Caco-2 (cell line): ENCODE measurements at regions not wholly inside any gene's neighbourhood (a gene's known extent, or its start where the extent isn't known, plus 50 kb on each side); places are given as distances from the start of the nearest gene placed in this dataset.

Source experiments
- BruUV-seq: library from RNA; stranded (reverse); fragments of 400-500 nt; replicated peaks from 2 replicates; lab custom pipeline; 2021; lab: Mats Ljungman, UMichigan
- CTCF ChIA-PET: fragments of 300-600 bp; sonication (Branson Sonifier 250); formaldehyde crosslinking; loops from one replicate; lab custom pipeline; 2022; ENCODE audit warnings: antibody characterized with exemption; lab: Charles Lee
- POLR2A ChIA-PET: fragments of 300-600 bp; sonication (Branson Sonifier 250); formaldehyde crosslinking; loops from one replicate; lab custom pipeline; 2022; ENCODE audit warnings: antibody characterized with exemption; lab: Charles Lee
- DNase-seq, 2 experiments: peaks; one replicate each; pipeline versions ENCODE4 v3.0.0 to v3.0.0-alpha.2; 2020 to 2022
- H3K27me3 ChIP-seq: replicated peaks from 2 replicates; pipeline ENCODE4 v1.6.0; 2011; ENCODE audit warnings: low read length; ENCODE audit not compliant: control insufficient read depth, insufficient read depth
- H3K36me3 ChIP-seq: 2 replicates; pipeline ENCODE4 v1.5.1; 2011; ENCODE audit warnings: low read length; ENCODE audit not compliant: control insufficient read depth, insufficient read depth
- H3K4me1 ChIP-seq: fragments of 250-450 bp; sonication (Bioruptor Pico); 2 replicates; pipeline ENCODE4 v1.5.1; 2020; ENCODE audit warnings: mild to moderate bottlenecking
- H3K4me3 ChIP-seq: 2 replicates; pipeline ENCODE4 v1.5.1; 2011; ENCODE audit warnings: low read depth, mild to moderate bottlenecking, control low read depth, low read length
- H3K9me3 ChIP-seq: fragments of 250-450 bp; sonication (Bioruptor Pico); 2 replicates; pipeline ENCODE4 v1.5.1; 2020; ENCODE audit warnings: mild to moderate bottlenecking, moderate library complexity
- H3K27ac Mint-ChIP-seq: one replicate; pipeline ENCODE4 v1.8.0; 2022; ENCODE audit warnings: mixed read lengths; ENCODE audit not compliant: unreplicated experiment
- H3K27me3 Mint-ChIP-seq: one replicate; pipeline ENCODE4 v1.8.0; 2022; ENCODE audit warnings: mixed read lengths; ENCODE audit not compliant: insufficient read depth, unreplicated experiment
- H3K36me3 Mint-ChIP-seq: one replicate; pipeline ENCODE4 v1.8.0; 2022; ENCODE audit warnings: mild to moderate bottlenecking, mixed read lengths; ENCODE audit not compliant: insufficient read depth, unreplicated experiment
- H3K4me1 Mint-ChIP-seq: one replicate; pipeline ENCODE4 v1.8.0; 2022; ENCODE audit warnings: low read depth, mixed read lengths; ENCODE audit not compliant: unreplicated experiment
- H3K4me3 Mint-ChIP-seq: one replicate; pipeline ENCODE4 v1.8.0; 2022; ENCODE audit warnings: mild to moderate bottlenecking, moderate library complexity, mixed read lengths; ENCODE audit not compliant: unreplicated experiment
- H3K9me3 Mint-ChIP-seq: one replicate; pipeline ENCODE4 v1.8.0; 2022; ENCODE audit warnings: mixed read lengths; ENCODE audit not compliant: unreplicated experiment
- CTCF ChIP-seq, 2 experiments: fragments of 200-600 bp in 1 of 2; IDR thresholded peaks; 1 replicate in 1 of 2; 2 replicates in 1 of 2; pipeline versions ENCODE4 v1.5.1 to v1.8.0; 2011 to 2022; ENCODE audit warnings: antibody characterized with exemption in 1 of 2, control low read depth in 1 of 2, inconsistent platforms in 1 of 2, low read depth in 1 of 2, low read length in 1 of 2, mild to moderate bottlenecking in 1 of 2, moderate library complexity in 1 of 2; ENCODE audit not compliant: insufficient read depth in 1 of 2, severe bottlenecking in 1 of 2, unreplicated experiment in 1 of 2
- intact Hi-C: fragments of 100-400 bp; cut with micrococcal nuclease; formaldehyde crosslinking; loops from one replicate; pipeline ENCODE4 v1.10.0; 2022; ENCODE audit not compliant: unreplicated experiment

GRCh38 chr17:71726341-71726740 lies 394.5 kb upstream of the SOX9 start:
- Histone ChIP-seq H3K36me3 (no peaks in the 10 kb centered on the region), H3K4me3 (no peak overlapping the region), H3K4me1 (no peaks in the 10 kb centered on the region), H3K27me3 (no peaks in the 10 kb centered on the region), H3K9me3 (no peaks in the 10 kb centered on the region)
- Mint-ChIP-seq H3K36me3 (no peaks in the 10 kb centered on the region), H3K4me3 (no peak overlapping the region), H3K27me3 (peaks cover 3% of the 10 kb centered on the region), H3K4me1 (no peaks in the 10 kb centered on the region), H3K27ac (no peak overlapping the region), H3K9me3 (peaks cover 11% of the 10 kb centered on the region)
- TF ChIP-seq CTCF (IDR thresholded peaks at IDR 0.05; ENCODE audit: insufficient read depth in 1 of 2, low read depth in 1 of 2, low read length in 1 of 2, severe bottlenecking in 1 of 2, unreplicated experiment in 1 of 2), result no peak
- no TSS peak for BruUV-seq
- DNase-seq, result no peak
- ChIA-PET POLR2A (no interaction called here), CTCF (no interaction called here)
- intact Hi-C loops, result no loop called here

- Histone ChIP-seq H3K27me3 (no peaks in the 10 kb centered on the region), H3K9me3 (no peaks in the 10 kb centered on the region), H3K4me1 (no peaks in the 10 kb centered on the region), H3K36me3 (no peaks in the 10 kb centered on the region), H3K4me3 (no peak overlapping the region)
- Mint-ChIP-seq H3K27ac (no peak overlapping the region), H3K9me3 (peaks cover 11% of the 10 kb centered on the region), H3K4me3 (no peak overlapping the region), H3K27me3 (peaks cover 3% of the 10 kb centered on the region), H3K36me3 (no peaks in the 10 kb centered on the region), H3K4me1 (no peaks in the 10 kb centered on the region)
- no peak for TF ChIP-seq CTCF (IDR thresholded peaks at IDR 0.05; ENCODE audit: insufficient read depth in 1 of 2, low read depth in 1 of 2, low read length in 1 of 2, severe bottlenecking in 1 of 2, unreplicated experiment in 1 of 2)
- intact Hi-C loops, result no loop called here
- ChIA-PET CTCF (no interaction called here), POLR2A (no interaction called here)
- no TSS peak for BruUV-seq
- no peak for DNase-seq
These were observed 393.5 kb upstream of the SOX9 start for GRCh38 chr17:71727292-71727691.

- no peaks in the 10 kb centered on the region for H3K4me1 Mint-ChIP-seq
- intact Hi-C loops, result no loop called here
- Histone ChIP-seq H3K36me3 (no peaks in the 10 kb centered on the region), H3K4me1 (no peaks in the 10 kb centered on the region), H3K4me3 (no peak overlapping the region), H3K9me3 (no peaks in the 10 kb centered on the region), H3K27me3 (no peaks in the 10 kb centered on the region)
- peaks cover 3% of the 10 kb centered on the region for H3K27me3 Mint-ChIP-seq
- DNase-seq, result no peak
- H3K9me3 Mint-ChIP-seq, result peaks cover 11% of the 10 kb centered on the region
- no peak overlapping the region for H3K27ac Mint-ChIP-seq
- no peak for TF ChIP-seq CTCF (IDR thresholded peaks at IDR 0.05; ENCODE audit: insufficient read depth in 1 of 2, low read depth in 1 of 2, low read length in 1 of 2, severe bottlenecking in 1 of 2, unreplicated experiment in 1 of 2)
- no peaks in the 10 kb centered on the region for H3K36me3 Mint-ChIP-seq
- ChIA-PET CTCF (no interaction called here), POLR2A (no interaction called here)
- BruUV-seq, result no TSS peak
- H3K4me3 Mint-ChIP-seq, result no peak overlapping the region
These were observed 393.1 kb upstream of the SOX9 start for GRCh38 chr17:71727723-71728122.
